ENCODE measurements at regions not wholly inside any gene's neighbourhood (a gene's known extent, or its start where the extent isn't known, plus 50 kb on each side); places are given as distances from the start of the nearest gene placed in this dataset.

- ChIA-PET CTCF (ENCODE audit: low intra/inter-chr PET ratio, low total read pairs) (no interaction called here), POLR2A (no interaction called here)
- DNase-seq (ENCODE audit: low spot score) (no peak), FAIRE-seq (no peak), ATAC-seq (no peak)
- in situ Hi-C loops (cut with HindIII; ENCODE audit: extremely low pct_ligation_motif_present, low pct_unique_long_range_greater_than_20kb), result no loop called here
- no peaks in the 10 kb centered on the region for H3K36me3 ChIP-seq (replicated peaks in 1 of 2; ENCODE audit: control insufficient read depth in 1 of 2, insufficient read depth in 2 of 2, low read length in 2 of 2)
- peaks cover 42% of the 10 kb centered on the region for H3K9me3 ChIP-seq (ENCODE audit: low read length)
- H3K79me2 ChIP-seq (ENCODE audit: insufficient read depth, low read length), result no peaks in the 10 kb centered on the region
- no peak overlapping the region for H3K4me2 ChIP-seq (ENCODE audit: low read depth, low read length)
- H2AFZ ChIP-seq (ENCODE audit: low read length), result no peak overlapping the region
- intact Hi-C loops (cut with micrococcal nuclease; ENCODE audit: unreplicated experiment), result no loop called here
- H3K4me1 ChIP-seq (ENCODE audit: insufficient read depth, low read length), result no peaks in the 10 kb centered on the region
- H4K20me1 ChIP-seq (ENCODE audit: insufficient read depth, low read length), result no peaks in the 10 kb centered on the region
- no TSS peak for BruUV-seq (replicated peaks)
- 0% methylated on average over 1 of the region's 1 CpG for WGBS (ENCODE audit: low lambda C conversion rate)
- H3K4me3 ChIP-seq (replicated peaks in 1 of 3; ENCODE audit: insufficient read depth in 1 of 3, low read depth in 2 of 3, low read length in 3 of 3), result no peak overlapping the region
- no peak overlapping the region for H3K9ac ChIP-seq (ENCODE audit: insufficient read depth, low read depth, low read length)
- H3K27ac ChIP-seq (ENCODE audit: extremely low read length, insufficient read depth, low read length), result no peak overlapping the region
- H3K27me3 ChIP-seq (ENCODE audit: control insufficient read depth in 1 of 2, insufficient read depth in 2 of 2, low read length in 2 of 2), result no peaks in the 10 kb centered on the region
- TF ChIP-seq HMG20B (CRISPR knock-in tag; conservative IDR thresholded peaks at IDR 0.05), result no peak
- no peak for TF ChIP-seq ZNF282 (IDR thresholded peaks at IDR 0.05; ENCODE audit: partially characterized antibody)
- TF ChIP-seq HNRNPL (IDR thresholded peaks at IDR 0.05; ENCODE audit: low read depth, low read length), result no peak
- TF ChIP-seq, protein P1, sequence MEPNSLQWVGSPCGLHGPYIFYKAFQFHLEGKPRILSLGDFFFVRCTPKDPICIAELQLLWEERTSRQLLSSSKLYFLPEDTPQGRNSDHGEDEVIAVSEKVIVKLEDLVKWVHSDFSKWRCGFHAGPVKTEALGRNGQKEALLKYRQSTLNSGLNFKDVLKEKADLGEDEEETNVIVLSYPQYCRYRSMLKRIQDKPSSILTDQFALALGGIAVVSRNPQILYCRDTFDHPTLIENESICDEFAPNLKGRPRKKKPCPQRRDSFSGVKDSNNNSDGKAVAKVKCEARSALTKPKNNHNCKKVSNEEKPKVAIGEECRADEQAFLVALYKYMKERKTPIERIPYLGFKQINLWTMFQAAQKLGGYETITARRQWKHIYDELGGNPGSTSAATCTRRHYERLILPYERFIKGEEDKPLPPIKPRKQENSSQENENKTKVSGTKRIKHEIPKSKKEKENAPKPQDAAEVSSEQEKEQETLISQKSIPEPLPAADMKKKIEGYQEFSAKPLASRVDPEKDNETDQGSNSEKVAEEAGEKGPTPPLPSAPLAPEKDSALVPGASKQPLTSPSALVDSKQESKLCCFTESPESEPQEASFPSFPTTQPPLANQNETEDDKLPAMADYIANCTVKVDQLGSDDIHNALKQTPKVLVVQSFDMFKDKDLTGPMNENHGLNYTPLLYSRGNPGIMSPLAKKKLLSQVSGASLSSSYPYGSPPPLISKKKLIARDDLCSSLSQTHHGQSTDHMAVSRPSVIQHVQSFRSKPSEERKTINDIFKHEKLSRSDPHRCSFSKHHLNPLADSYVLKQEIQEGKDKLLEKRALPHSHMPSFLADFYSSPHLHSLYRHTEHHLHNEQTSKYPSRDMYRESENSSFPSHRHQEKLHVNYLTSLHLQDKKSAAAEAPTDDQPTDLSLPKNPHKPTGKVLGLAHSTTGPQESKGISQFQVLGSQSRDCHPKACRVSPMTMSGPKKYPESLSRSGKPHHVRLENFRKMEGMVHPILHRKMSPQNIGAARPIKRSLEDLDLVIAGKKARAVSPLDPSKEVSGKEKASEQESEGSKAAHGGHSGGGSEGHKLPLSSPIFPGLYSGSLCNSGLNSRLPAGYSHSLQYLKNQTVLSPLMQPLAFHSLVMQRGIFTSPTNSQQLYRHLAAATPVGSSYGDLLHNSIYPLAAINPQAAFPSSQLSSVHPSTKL (CRISPR knock-in tag; IDR thresholded peaks at IDR 0.05), result no peak
- TF ChIP-seq ARHGAP35 (CRISPR knock-in tag; IDR thresholded peaks at IDR 0.05; ENCODE audit: borderline replicate concordance), result no peak
- TF ChIP-seq ZMYM3 (CRISPR knock-in tag; IDR thresholded peaks at IDR 0.05), result no peak
- no peak for TF ChIP-seq ZFP36L1 (CRISPR knock-in tag; IDR thresholded peaks at IDR 0.05)
- TF ChIP-seq, protein P2, sequence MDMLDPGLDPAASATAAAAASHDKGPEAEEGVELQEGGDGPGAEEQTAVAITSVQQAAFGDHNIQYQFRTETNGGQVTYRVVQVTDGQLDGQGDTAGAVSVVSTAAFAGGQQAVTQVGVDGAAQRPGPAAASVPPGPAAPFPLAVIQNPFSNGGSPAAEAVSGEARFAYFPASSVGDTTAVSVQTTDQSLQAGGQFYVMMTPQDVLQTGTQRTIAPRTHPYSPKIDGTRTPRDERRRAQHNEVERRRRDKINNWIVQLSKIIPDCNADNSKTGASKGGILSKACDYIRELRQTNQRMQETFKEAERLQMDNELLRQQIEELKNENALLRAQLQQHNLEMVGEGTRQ (IDR thresholded peaks at IDR 0.05; ENCODE audit: low read depth, low read length), result no peak
- TF ChIP-seq, protein P2 (CRISPR knock-in tag; IDR thresholded peaks at IDR 0.05; ENCODE audit: borderline replicate concordance), result no peak
- no peak for TF ChIP-seq RBM39 (IDR thresholded peaks at IDR 0.05; ENCODE audit: low read depth, low read length, poor library complexity, severe bottlenecking)
- no peak for TF ChIP-seq HOXD1 (CRISPR knock-in tag; IDR thresholded peaks at IDR 0.05)
- no peak for TF ChIP-seq ZNF543 (CRISPR knock-in tag; IDR thresholded peaks at IDR 0.05)
- TF ChIP-seq MXD4 (CRISPR knock-in tag; IDR thresholded peaks at IDR 0.05), result no peak
- TF ChIP-seq ZNF44 (CRISPR knock-in tag; IDR thresholded peaks at IDR 0.05), result no peak
- TF ChIP-seq EP300 (IDR thresholded peaks at IDR 0.05; ENCODE audit: low read depth in 2 of 2, low read length in 2 of 2), result no peak
- no peak for TF ChIP-seq EP300 (CRISPR knock-in tag; IDR thresholded peaks at IDR 0.05; ENCODE audit: borderline replicate concordance)
- no peak for TF ChIP-seq ZNF790 (CRISPR knock-in tag; IDR thresholded peaks at IDR 0.05; ENCODE audit: borderline replicate concordance)
- TF ChIP-seq TEAD3 (CRISPR knock-in tag; optimal IDR thresholded peaks at IDR 0.05; ENCODE audit: borderline replicate concordance), result no peak
These were observed 553.8 kb upstream of the PRMT6 start for GRCh38 chr1:106502659-106503058.
